GM18909 (cell line): ENCODE measurements at regions not wholly inside any gene's neighbourhood (a gene's known extent, or its start where the extent isn't known, plus 50 kb on each side); places are given as distances from the start of the nearest gene placed in this dataset.

ENCODE experiments used
- ATAC-seq: cut with Tn5 transposase; IDR thresholded peaks from one replicate; pipeline ENCODE4 v1.9.1; 2021; ENCODE audit warnings: mild to moderate bottlenecking; ENCODE audit not compliant: unreplicated experiment, poor library complexity

GRCh38 chr10:131753336-131753735 is 147.5 kb upstream of the PPP2R2D start:
- ATAC-seq: no peak

- no peak for ATAC-seq
Measured at GRCh38 chr10:131755200-131755599, 145.6 kb upstream of the PPP2R2D start.

GRCh38 chr10:131757285-131758058 is 143.3 kb upstream of the PPP2R2D start:
- ATAC-seq: no peak

GRCh38 chr10:131758062-131758938 is 142.5 kb upstream of the PPP2R2D start:
- no peak for ATAC-seq

- no peak for ATAC-seq
Measured at GRCh38 chr10:131758939-131759301, 141.9 kb upstream of the PPP2R2D start.

- ATAC-seq: no peak
Measured at GRCh38 chr10:131759347-131759746, 141.5 kb upstream of the PPP2R2D start.

- no peak for ATAC-seq
Measured at GRCh38 chr10:131760416-131761166, 140.2 kb upstream of the PPP2R2D start.

- ATAC-seq: no peak
Measured at GRCh38 chr10:131762789-131763696, 137.8 kb upstream of the PPP2R2D start.

- ATAC-seq: no peak
Measured at GRCh38 chr10:131764929-131765328, 135.9 kb upstream of the PPP2R2D start.

- ATAC-seq: no peak
Measured at GRCh38 chr10:131766096-131766495, 134.7 kb upstream of the PPP2R2D start.

GRCh38 chr10:131767716-131768115 is 133.1 kb upstream of the PPP2R2D start:
- ATAC-seq: no peak

- no peak for ATAC-seq
Measured at GRCh38 chr10:131769571-131770410, 131.0 kb upstream of the PPP2R2D start.

GRCh38 chr10:131770946-131771633 is 129.7 kb upstream of the PPP2R2D start:
- no peak for ATAC-seq

- no peak for ATAC-seq
Measured at GRCh38 chr10:131771634-131772358, 129.0 kb upstream of the PPP2R2D start.

- no peak for ATAC-seq
Measured at GRCh38 chr10:131772441-131772840, 128.4 kb upstream of the PPP2R2D start.

GRCh38 chr10:131773370-131774343 is 127.2 kb upstream of the PPP2R2D start:
- no peak for ATAC-seq

- no peak for ATAC-seq
Measured at GRCh38 chr10:131774681-131775085, 126.1 kb upstream of the PPP2R2D start.
